Parathyroid adenoma (tissue), 2 donors: ENCODE measurements at regions not wholly inside any gene's neighbourhood (a gene's known extent, or its start where the extent isn't known, plus 50 kb on each side); places are given as distances from the start of the nearest gene placed in this dataset.

Experiments
- H2AFZ ChIP-seq: fragments of 300-600 bp; sonication (generic); one replicate; pipeline ENCODE4 v1.7.0; 2017; ENCODE audit warnings: antibody characterized with exemption, mild to moderate bottlenecking
- H3K27ac ChIP-seq: fragments of 300-600 bp; sonication (generic); one replicate; pipeline ENCODE4 v1.7.0; 2017
- H3K27me3 ChIP-seq: fragments of 300-600 bp; sonication (generic); one replicate; pipeline ENCODE4 v1.7.0; 2017; ENCODE audit warnings: low read length; ENCODE audit not compliant: control insufficient read depth, insufficient read depth
- H3K36me3 ChIP-seq: fragments of 300-600 bp; sonication (generic); one replicate; pipeline ENCODE4 v1.7.0; 2017; ENCODE audit warnings: low read length; ENCODE audit not compliant: control insufficient read depth, insufficient read depth
- H3K4me1 ChIP-seq: fragments of 300-600 bp; sonication (generic); one replicate; pipeline ENCODE4 v1.7.0; 2017; ENCODE audit warnings: control low read depth
- H3K4me2 ChIP-seq: fragments of 300-600 bp; sonication (generic); one replicate; pipeline ENCODE4 v1.7.0; 2017; ENCODE audit warnings: low read length
- H3K4me3 ChIP-seq: fragments of 300-600 bp; sonication (generic); one replicate; pipeline ENCODE4 v1.7.0; 2017; ENCODE audit warnings: low read depth, low read length
- H3K79me2 ChIP-seq: fragments of 300-600 bp; sonication (generic); one replicate; pipeline ENCODE4 v1.7.0; 2017; ENCODE audit warnings: control low read depth
- H3K9ac ChIP-seq: fragments of 300-600 bp; sonication (generic); one replicate; pipeline ENCODE4 v1.7.0; 2017; ENCODE audit warnings: mild to moderate bottlenecking
- H3K9me3 ChIP-seq: fragments of 300-600 bp; sonication (generic); one replicate; pipeline ENCODE4 v1.7.0; 2017; ENCODE audit warnings: low read length; ENCODE audit not compliant: control insufficient read depth
- TF ChIP-seq, protein P1 (sequence below): fragments of 300-600 bp; sonication (generic); IDR thresholded peaks from one replicate; pipeline ENCODE4 v1.7.0; 2017; ENCODE audit warnings: antibody characterized with exemption, mild to moderate bottlenecking
- donor health status: primary hyperparathyroidism.

DNA sequence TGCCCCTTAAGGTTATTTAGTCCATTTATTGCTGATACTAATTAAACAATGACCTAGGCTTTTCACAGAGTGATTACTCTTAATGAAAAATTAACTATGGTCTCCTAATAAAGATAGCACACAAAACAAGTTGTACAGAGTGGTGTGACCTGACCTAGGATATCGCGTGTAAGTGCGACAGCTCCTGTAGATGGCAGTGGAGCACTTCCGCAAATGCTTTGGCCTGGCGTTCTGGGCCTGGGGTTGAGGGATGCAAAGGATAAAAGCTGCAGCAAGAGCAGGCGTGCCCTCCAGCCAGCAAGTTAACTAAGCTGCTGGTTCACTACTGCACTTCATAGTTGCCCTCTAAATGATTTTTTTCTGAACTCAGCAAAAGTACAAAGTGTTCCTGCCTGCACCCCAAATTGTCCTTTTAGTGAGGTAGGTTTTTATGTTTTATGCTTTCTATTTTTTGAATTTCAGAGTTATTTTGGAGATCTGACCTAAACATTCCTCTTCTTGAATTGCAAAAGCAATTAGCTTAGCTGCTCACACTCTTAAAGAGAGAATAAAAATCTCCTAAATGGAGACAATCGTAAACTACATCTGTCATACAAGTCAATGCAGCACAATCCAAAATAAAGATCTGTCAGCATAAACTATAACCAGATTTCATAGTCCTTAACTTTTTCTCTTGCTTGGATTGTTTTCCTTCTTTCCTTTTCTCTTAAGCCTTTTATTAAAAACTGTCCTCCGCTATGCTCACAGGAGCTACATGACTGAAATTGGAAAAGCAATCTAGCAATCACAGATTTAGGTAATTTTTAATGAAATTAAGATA, 379.6 kb downstream of the LRIG3 start:
- no peaks in the 10 kb centered on the region for H3K79me2 ChIP-seq
- H3K9ac ChIP-seq = no peak overlapping the region
- no peak overlapping the region for H3K4me2 ChIP-seq
- TF ChIP-seq, protein P1, sequence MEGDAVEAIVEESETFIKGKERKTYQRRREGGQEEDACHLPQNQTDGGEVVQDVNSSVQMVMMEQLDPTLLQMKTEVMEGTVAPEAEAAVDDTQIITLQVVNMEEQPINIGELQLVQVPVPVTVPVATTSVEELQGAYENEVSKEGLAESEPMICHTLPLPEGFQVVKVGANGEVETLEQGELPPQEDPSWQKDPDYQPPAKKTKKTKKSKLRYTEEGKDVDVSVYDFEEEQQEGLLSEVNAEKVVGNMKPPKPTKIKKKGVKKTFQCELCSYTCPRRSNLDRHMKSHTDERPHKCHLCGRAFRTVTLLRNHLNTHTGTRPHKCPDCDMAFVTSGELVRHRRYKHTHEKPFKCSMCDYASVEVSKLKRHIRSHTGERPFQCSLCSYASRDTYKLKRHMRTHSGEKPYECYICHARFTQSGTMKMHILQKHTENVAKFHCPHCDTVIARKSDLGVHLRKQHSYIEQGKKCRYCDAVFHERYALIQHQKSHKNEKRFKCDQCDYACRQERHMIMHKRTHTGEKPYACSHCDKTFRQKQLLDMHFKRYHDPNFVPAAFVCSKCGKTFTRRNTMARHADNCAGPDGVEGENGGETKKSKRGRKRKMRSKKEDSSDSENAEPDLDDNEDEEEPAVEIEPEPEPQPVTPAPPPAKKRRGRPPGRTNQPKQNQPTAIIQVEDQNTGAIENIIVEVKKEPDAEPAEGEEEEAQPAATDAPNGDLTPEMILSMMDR = peak; percentile 36
- no peaks in the 10 kb centered on the region for H3K4me1 ChIP-seq
- H3K27ac ChIP-seq = no peak overlapping the region
- H3K27me3 ChIP-seq = no peaks in the 10 kb centered on the region
- no peaks in the 10 kb centered on the region for H3K36me3 ChIP-seq
- no peak overlapping the region for H3K4me3 ChIP-seq
- no peak overlapping the region for H2AFZ ChIP-seq
- no peaks in the 10 kb centered on the region for H3K9me3 ChIP-seq

DNA sequence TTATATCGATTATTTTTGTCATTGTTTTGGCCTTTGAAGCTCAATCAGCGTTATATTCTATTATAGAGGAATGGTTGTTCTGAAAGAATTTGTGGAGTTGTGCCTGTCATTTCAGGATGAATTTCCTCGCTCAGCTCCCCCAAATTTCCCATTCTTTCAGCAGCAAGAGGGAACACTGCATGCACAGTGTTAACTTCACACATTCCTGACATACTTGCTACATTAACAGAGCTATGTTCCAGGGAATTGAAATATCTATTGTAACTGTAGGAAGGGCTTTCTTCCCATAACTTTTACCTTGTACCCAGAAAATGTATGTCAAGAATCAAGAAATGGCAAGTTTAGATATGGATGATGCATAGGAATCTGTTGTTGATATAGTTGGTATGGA, 379.0 kb downstream of the LRIG3 start:
- Histone ChIP-seq H3K9me3 (no peaks in the 10 kb centered on the region), H3K4me1 (no peaks in the 10 kb centered on the region), H3K79me2 (no peaks in the 10 kb centered on the region), H3K9ac (no peak overlapping the region), H3K4me2 (no peak overlapping the region), H3K27me3 (no peaks in the 10 kb centered on the region), H3K27ac (no peak overlapping the region), H3K36me3 (no peaks in the 10 kb centered on the region), H3K4me3 (no peak overlapping the region), H2AFZ (no peak overlapping the region)
- TF ChIP-seq, protein P1 = no peak

DNA sequence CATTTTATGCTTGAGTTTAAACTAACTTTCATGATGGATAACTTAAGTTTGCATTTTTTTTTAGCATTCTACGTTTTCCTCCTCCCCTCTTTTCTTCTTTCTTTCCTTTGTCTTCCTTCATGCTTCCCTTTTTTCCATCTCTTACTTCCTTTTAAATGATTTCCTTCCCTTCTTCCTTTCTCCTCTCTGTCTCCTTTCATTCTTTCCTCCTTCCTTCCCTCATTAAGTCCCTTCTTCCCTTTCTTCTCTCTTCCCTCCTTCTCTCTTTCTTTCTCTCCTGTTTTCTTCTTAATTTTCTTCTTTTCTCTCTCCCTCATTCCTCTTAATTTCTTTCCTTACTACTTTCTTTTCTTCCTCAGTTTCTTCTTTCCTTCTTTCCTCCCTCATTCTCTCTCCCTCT, 376.0 kb downstream of the LRIG3 start:
- TF ChIP-seq, protein P1 = no peak
- Histone ChIP-seq H3K36me3 (no peaks in the 10 kb centered on the region), H3K27ac (no peak overlapping the region), H3K9ac (no peak overlapping the region), H3K4me1 (no peaks in the 10 kb centered on the region), H3K79me2 (no peaks in the 10 kb centered on the region), H3K9me3 (no peaks in the 10 kb centered on the region), H3K4me2 (no peak overlapping the region), H3K4me3 (no peak overlapping the region), H3K27me3 (no peaks in the 10 kb centered on the region), H2AFZ (no peak overlapping the region)

DNA sequence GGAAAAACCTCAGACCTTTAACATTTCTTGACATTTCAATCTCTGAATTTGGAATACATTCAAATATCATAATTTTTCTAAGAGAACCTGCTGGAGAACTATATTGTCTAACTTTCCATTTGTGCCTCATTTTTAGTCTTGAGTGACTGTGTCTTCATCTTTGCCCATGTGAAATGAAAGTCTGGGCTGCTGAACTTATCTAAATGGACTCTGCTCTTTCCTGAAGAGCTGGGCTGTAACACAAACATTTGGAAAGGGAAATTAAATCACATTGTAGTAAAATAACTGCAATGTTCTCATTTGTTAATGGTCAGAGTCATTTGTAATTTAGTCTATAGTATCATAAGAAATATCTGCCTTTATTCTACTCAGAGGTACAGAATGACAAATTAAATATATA, 373.1 kb downstream of the LRIG3 start:
- H3K79me2 ChIP-seq = no peaks in the 10 kb centered on the region
- no peak overlapping the region for H3K4me2 ChIP-seq
- H3K36me3 ChIP-seq = no peaks in the 10 kb centered on the region
- H3K9ac ChIP-seq = no peak overlapping the region
- H3K27ac ChIP-seq = no peak overlapping the region
- H3K4me1 ChIP-seq = no peaks in the 10 kb centered on the region
- no peak overlapping the region for H3K4me3 ChIP-seq
- H2AFZ ChIP-seq = no peak overlapping the region
- no peaks in the 10 kb centered on the region for H3K9me3 ChIP-seq
- H3K27me3 ChIP-seq = no peaks in the 10 kb centered on the region
- TF ChIP-seq, protein P1 = no peak

DNA sequence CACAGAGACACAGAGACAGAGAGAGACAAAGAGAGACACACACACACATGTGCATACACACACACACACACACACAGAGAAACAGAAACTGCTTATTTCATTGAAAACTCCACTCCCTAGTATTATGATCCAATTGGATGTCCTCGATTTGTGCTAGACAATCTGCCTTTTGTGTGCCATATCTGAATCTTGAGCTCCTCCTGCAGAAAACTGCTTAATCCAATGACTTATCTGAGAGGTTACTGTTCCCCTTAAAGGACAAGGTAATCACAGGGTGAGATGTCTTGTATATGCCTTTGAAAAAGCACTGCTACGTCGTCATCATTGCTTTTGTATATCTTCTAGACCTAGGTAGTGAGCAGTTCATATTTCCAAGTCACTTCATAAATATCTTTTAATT, 371.5 kb downstream of the LRIG3 start:
- no peaks in the 10 kb centered on the region for H3K9me3 ChIP-seq
- TF ChIP-seq, protein P1 = no peak
- H3K36me3 ChIP-seq = no peaks in the 10 kb centered on the region
- H3K4me1 ChIP-seq = no peaks in the 10 kb centered on the region
- no peaks in the 10 kb centered on the region for H3K79me2 ChIP-seq
- no peaks in the 10 kb centered on the region for H3K27me3 ChIP-seq
- H2AFZ ChIP-seq = no peak overlapping the region
- H3K4me3 ChIP-seq = no peak overlapping the region
- no peak overlapping the region for H3K9ac ChIP-seq
- no peak overlapping the region for H3K27ac ChIP-seq
- H3K4me2 ChIP-seq = no peak overlapping the region
